ENCODE measurements at regions not wholly inside any gene's neighbourhood (a gene's known extent, or its start where the extent isn't known, plus 50 kb on each side); places are given as distances from the start of the nearest gene placed in this dataset.

GRCh38 chr1:175866776-175867175 is 123.4 kb upstream of the TNR start:
- no peak for TF ChIP-seq CTCF (IDR thresholded peaks at IDR 0.05; ENCODE audit: insufficient read depth, low read depth, low read length)
- TF ChIP-seq EZH2 (IDR thresholded peaks at IDR 0.05; ENCODE audit: insufficient read depth, low read length), result no peak
